Astrocyte (in vitro differentiated cells and primary cell): ENCODE measurements at regions not wholly inside any gene's neighbourhood (a gene's known extent, or its start where the extent isn't known, plus 50 kb on each side); places are given as distances from the start of the nearest gene placed in this dataset.

Experiments used
- DNase-seq: peaks from one replicate; pipeline ENCODE4 v3.0.0-alpha.2; 2010; ENCODE audit warnings: low read depth
- FAIRE-seq: peaks from 2 replicates; lab custom pipeline; 2011; peaks lifted over from hg19 to GRCh38; lab: Jason Lieb, UNC
- H2AFZ ChIP-seq: 2 replicates; pipeline ENCODE4 v1.6.0; 2012; ENCODE audit warnings: low read depth, low read length, inconsistent platforms
- H3K27ac ChIP-seq: 2 replicates; pipeline ENCODE4 v1.5.1; 2011; ENCODE audit warnings: low read depth, low read length, inconsistent platforms
- H3K27me3 ChIP-seq: 2 replicates; pipeline ENCODE4 v1.6.0; 2011; ENCODE audit warnings: low read length, inconsistent platforms; ENCODE audit not compliant: insufficient read depth
- H3K36me3 ChIP-seq: 2 replicates; pipeline ENCODE4 v1.5.1; 2011; ENCODE audit warnings: low read length, inconsistent platforms; ENCODE audit not compliant: insufficient read depth
- H3K4me1 ChIP-seq: 2 replicates; pipeline ENCODE4 v1.5.1; 2011; ENCODE audit warnings: low read length, inconsistent platforms; ENCODE audit not compliant: insufficient read depth
- H3K4me2 ChIP-seq: 2 replicates; pipeline ENCODE4 v1.6.0; 2012; ENCODE audit warnings: low read length, inconsistent platforms
- H3K4me3 ChIP-seq: 2 replicates; pipeline ENCODE4 v1.5.1; 2011; ENCODE audit warnings: low read depth, mild to moderate bottlenecking, low read length, inconsistent platforms; ENCODE audit not compliant: insufficient read depth
- H3K79me2 ChIP-seq: 2 replicates; pipeline ENCODE4 v1.6.0; 2012; ENCODE audit warnings: mild to moderate bottlenecking, low read length, inconsistent platforms; ENCODE audit not compliant: insufficient read depth
- H3K9ac ChIP-seq: 2 replicates; pipeline ENCODE4 v1.6.0; 2012; ENCODE audit warnings: mild to moderate bottlenecking, low read length, inconsistent platforms
- H3K9me3 ChIP-seq: 2 replicates; pipeline ENCODE4 v1.5.1; 2012; ENCODE audit warnings: low read depth, mild to moderate bottlenecking, low read length, inconsistent platforms; ENCODE audit not compliant: insufficient read depth
- H4K20me1 ChIP-seq: 2 replicates; pipeline ENCODE4 v1.6.0; 2012; ENCODE audit warnings: low read length, inconsistent platforms; ENCODE audit not compliant: insufficient read depth
- H3K27ac Mint-ChIP-seq: one replicate; pipeline ENCODE4 v1.8.0; 2021; ENCODE audit warnings: mild to moderate bottlenecking, mixed read lengths; ENCODE audit not compliant: unreplicated experiment
- H3K27me3 Mint-ChIP-seq: one replicate; pipeline ENCODE4 v1.8.0; 2021; ENCODE audit warnings: low read depth, mixed read lengths; ENCODE audit not compliant: unreplicated experiment
- H3K36me3 Mint-ChIP-seq: one replicate; pipeline ENCODE4 v1.8.0; 2021; ENCODE audit warnings: low read depth, mixed read lengths; ENCODE audit not compliant: unreplicated experiment
- H3K4me1 Mint-ChIP-seq: one replicate; pipeline ENCODE4 v1.8.0; 2021; ENCODE audit warnings: low read depth, mixed read lengths; ENCODE audit not compliant: unreplicated experiment
- H3K4me3 Mint-ChIP-seq: one replicate; pipeline ENCODE4 v1.8.0; 2021; ENCODE audit warnings: mild to moderate bottlenecking, moderate library complexity, mixed read lengths; ENCODE audit not compliant: unreplicated experiment
- H3K9me3 Mint-ChIP-seq: one replicate; pipeline ENCODE4 v1.8.0; 2021; ENCODE audit warnings: mild to moderate bottlenecking, mixed read lengths; ENCODE audit not compliant: unreplicated experiment
- EZH2 ChIP-seq: IDR thresholded peaks from 2 replicates; pipeline ENCODE4 v1.6.1; 2012; ENCODE audit warnings: mild to moderate bottlenecking, low read length, inconsistent platforms; ENCODE audit not compliant: insufficient read depth
- TF ChIP-seq, protein P1 (sequence below): IDR thresholded peaks from 2 replicates; pipeline ENCODE4 v1.5.1; 2011; ENCODE audit warnings: low read depth, mild to moderate bottlenecking, inconsistent platforms, low read length, moderate library complexity; ENCODE audit not compliant: insufficient read depth

DNA sequence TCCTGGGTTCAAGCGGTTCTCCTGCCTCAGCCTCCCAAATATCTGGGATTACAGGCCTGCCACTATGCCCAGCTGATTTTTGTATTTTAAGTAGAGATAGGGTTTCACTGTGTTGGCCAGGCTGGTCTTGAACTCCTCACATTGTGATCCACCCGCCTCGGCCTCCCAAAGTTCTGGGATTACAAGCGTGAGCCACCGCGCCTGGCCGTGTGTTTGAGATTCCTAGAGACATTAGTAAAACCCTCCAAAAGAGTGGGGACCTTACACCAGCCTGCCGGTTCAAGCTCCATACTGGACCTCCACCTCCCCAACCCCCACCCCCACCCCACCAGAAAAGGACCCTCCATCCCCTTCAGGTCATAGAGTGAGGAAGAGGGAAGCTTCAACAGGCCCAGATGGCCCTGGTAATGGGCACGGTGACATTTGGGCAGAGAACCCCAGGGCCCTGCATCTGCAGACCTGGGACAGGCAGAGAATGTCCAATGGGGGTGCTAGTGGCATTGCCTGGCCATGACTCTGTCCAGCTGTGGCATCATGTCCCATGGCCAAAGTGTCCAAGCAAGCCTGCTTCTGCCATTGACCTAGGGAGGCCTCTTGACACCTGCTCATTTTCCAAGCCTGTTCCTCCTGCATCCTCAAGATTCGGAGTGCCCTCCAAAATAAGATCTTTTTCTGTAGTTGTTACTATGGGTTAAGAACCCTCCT is 108.9 kb upstream of the KLF13 start:
- Mint-ChIP-seq H3K4me1 (no peaks in the 10 kb centered on the region), H3K36me3 (no peaks in the 10 kb centered on the region), H3K9me3 (no peaks in the 10 kb centered on the region), H3K27ac (no peak overlapping the region), H3K4me3 (no peak overlapping the region), H3K27me3 (peaks cover 29% of the 10 kb centered on the region)
- H2AFZ ChIP-seq, result no peak overlapping the region
- no peaks in the 10 kb centered on the region for H3K79me2 ChIP-seq
- DNase-seq, result no peak
- no peak overlapping the region for H3K27ac ChIP-seq
- peaks cover under 1% of the 10 kb centered on the region for H3K27me3 ChIP-seq
- FAIRE-seq, result no peak
- H4K20me1 ChIP-seq, result no peaks in the 10 kb centered on the region
- H3K4me1 ChIP-seq, result peaks cover 3% of the 10 kb centered on the region
- no peaks in the 10 kb centered on the region for H3K36me3 ChIP-seq
- no peaks in the 10 kb centered on the region for H3K9me3 ChIP-seq
- no peak overlapping the region for H3K9ac ChIP-seq
- TF ChIP-seq, protein P1, sequence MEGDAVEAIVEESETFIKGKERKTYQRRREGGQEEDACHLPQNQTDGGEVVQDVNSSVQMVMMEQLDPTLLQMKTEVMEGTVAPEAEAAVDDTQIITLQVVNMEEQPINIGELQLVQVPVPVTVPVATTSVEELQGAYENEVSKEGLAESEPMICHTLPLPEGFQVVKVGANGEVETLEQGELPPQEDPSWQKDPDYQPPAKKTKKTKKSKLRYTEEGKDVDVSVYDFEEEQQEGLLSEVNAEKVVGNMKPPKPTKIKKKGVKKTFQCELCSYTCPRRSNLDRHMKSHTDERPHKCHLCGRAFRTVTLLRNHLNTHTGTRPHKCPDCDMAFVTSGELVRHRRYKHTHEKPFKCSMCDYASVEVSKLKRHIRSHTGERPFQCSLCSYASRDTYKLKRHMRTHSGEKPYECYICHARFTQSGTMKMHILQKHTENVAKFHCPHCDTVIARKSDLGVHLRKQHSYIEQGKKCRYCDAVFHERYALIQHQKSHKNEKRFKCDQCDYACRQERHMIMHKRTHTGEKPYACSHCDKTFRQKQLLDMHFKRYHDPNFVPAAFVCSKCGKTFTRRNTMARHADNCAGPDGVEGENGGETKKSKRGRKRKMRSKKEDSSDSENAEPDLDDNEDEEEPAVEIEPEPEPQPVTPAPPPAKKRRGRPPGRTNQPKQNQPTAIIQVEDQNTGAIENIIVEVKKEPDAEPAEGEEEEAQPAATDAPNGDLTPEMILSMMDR, result no peak
- no peak for TF ChIP-seq EZH2
- no peak overlapping the region for H3K4me2 ChIP-seq
- no peak overlapping the region for H3K4me3 ChIP-seq

DNA sequence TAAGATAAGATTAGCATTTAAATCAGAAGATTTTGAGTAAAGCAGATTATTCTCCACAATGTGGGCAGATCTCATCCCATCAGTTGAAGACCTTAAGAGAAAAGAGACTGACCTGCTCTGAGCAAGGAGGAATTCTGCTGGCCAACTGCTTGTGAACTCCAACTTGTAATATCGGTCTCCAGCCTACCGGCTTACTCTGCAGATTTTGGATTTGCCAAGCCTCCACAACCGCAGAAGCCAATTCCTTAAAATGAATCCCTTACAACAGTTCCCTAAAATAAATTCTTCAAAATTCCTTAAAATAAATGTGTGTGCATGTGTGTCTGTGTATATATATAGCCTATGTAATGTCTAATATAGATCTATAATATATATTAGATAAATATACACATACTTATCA is 107.4 kb upstream of the KLF13 start:
- peaks cover 8% of the 10 kb centered on the region for H3K27me3 ChIP-seq
- no peaks in the 10 kb centered on the region for H3K9me3 ChIP-seq
- H3K4me3 ChIP-seq, result no peak overlapping the region
- no peak overlapping the region for H3K9ac ChIP-seq
- no peak overlapping the region for H3K27ac ChIP-seq
- H3K4me3 Mint-ChIP-seq, result no peak overlapping the region
- H3K36me3 Mint-ChIP-seq, result no peaks in the 10 kb centered on the region
- H2AFZ ChIP-seq, result no peak overlapping the region
- TF ChIP-seq, protein P1, result no peak
- no peak for TF ChIP-seq EZH2
- H4K20me1 ChIP-seq, result no peaks in the 10 kb centered on the region
- H3K27me3 Mint-ChIP-seq, result peaks cover 25% of the 10 kb centered on the region
- DNase-seq (no peak), FAIRE-seq (no peak)
- no peaks in the 10 kb centered on the region for H3K79me2 ChIP-seq
- H3K4me1 ChIP-seq, result peaks cover 11% of the 10 kb centered on the region
- no peak overlapping the region for H3K4me2 ChIP-seq
- no peaks in the 10 kb centered on the region for H3K36me3 ChIP-seq
- H3K27ac Mint-ChIP-seq, result no peak overlapping the region
- H3K9me3 Mint-ChIP-seq, result no peaks in the 10 kb centered on the region
- no peaks in the 10 kb centered on the region for H3K4me1 Mint-ChIP-seq

DNA sequence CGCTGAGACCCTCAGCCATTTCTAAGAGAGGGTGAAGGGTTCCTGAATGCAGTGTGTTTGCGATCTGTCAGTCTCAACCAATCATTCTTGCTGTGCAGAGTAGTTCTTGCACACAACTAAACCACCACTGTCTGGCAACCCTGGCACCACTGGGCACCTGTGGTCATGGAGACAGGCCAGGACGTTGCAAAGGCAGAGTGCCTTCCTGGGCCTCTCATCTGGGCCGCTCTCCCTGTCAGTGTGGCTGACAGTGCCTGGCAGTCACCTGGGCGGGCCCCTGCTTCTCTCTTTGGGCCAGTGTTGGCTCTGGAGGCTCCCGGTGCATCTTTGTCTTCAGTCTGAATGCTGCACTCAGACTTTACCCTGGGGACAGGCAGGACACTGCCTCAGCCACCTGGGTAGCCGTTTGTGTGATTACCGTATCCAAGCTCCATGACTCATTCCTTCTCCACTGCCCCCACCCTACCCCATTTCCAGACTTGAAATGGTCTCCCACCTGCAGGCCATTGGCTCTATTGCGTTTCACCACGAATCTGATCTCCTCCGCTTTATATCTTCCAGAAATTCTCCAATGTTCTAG is 104.6 kb upstream of the KLF13 start:
- no peaks in the 10 kb centered on the region for H3K36me3 ChIP-seq
- no peak for TF ChIP-seq EZH2
- TF ChIP-seq, protein P1, result no peak
- no peak overlapping the region for H3K27ac Mint-ChIP-seq
- no peak overlapping the region for H3K27ac ChIP-seq
- H3K9ac ChIP-seq, result no peak overlapping the region
- H3K27me3 Mint-ChIP-seq, result peaks cover 17% of the 10 kb centered on the region
- H3K4me3 ChIP-seq, result no peak overlapping the region
- FAIRE-seq (no peak), DNase-seq (no peak)
- no peaks in the 10 kb centered on the region for H3K4me1 Mint-ChIP-seq
- no peak overlapping the region for H3K4me3 Mint-ChIP-seq
- H3K9me3 ChIP-seq, result no peaks in the 10 kb centered on the region
- H3K27me3 ChIP-seq, result peaks cover 15% of the 10 kb centered on the region
- H4K20me1 ChIP-seq, result no peaks in the 10 kb centered on the region
- peaks cover 9% of the 10 kb centered on the region for H3K4me1 ChIP-seq
- H3K79me2 ChIP-seq, result no peaks in the 10 kb centered on the region
- no peak overlapping the region for H3K4me2 ChIP-seq
- no peak overlapping the region for H2AFZ ChIP-seq
- no peaks in the 10 kb centered on the region for H3K9me3 Mint-ChIP-seq
- H3K36me3 Mint-ChIP-seq, result no peaks in the 10 kb centered on the region
